LNCAP (cell line): ENCODE measurements at regions not wholly inside any gene's neighbourhood (a gene's known extent, or its start where the extent isn't known, plus 50 kb on each side); places are given as distances from the start of the nearest gene placed in this dataset.

Experiments used
- CTCF ChIP-seq: fragments of 450-650 bp; IDR thresholded peaks from 2 replicates; pipeline ENCODE4 v1.5.1; 2017; ENCODE audit warnings: mild to moderate bottlenecking

- TF ChIP-seq CTCF = no peak
These were observed 751.4 kb upstream of the HS6ST1 start for GRCh38 chr2:129069875-129070594.

GRCh38 chr2:129070663-129071062 is 752.0 kb upstream of the HS6ST1 start:
- TF ChIP-seq CTCF = no peak

GRCh38 chr2:129071531-129071930 is 752.9 kb upstream of the HS6ST1 start:
- TF ChIP-seq CTCF = no peak

GRCh38 chr2:129074298-129074920 is 755.7 kb upstream of the HS6ST1 start:
- TF ChIP-seq CTCF = no peak

GRCh38 chr2:129078548-129078947 is 759.9 kb upstream of the HS6ST1 start:
- TF ChIP-seq CTCF = no peak

GRCh38 chr2:129080715-129081476 is 762.2 kb upstream of the HS6ST1 start:
- TF ChIP-seq CTCF = no peak

- TF ChIP-seq CTCF = no peak
These were observed 766.7 kb upstream of the HS6ST1 start for GRCh38 chr2:129085386-129085785.
